ENCODE measurements at regions not wholly inside any gene's neighbourhood (a gene's known extent, or its start where the extent isn't known, plus 50 kb on each side); places are given as distances from the start of the nearest gene placed in this dataset.
"Not testable (repeated sequence)": the region's sequence is repeated elsewhere in the genome, so short reads cannot be mapped to it uniquely, and the experiment has no call there.

GRCh38 chr18:30852980-30853379 lies 189.6 kb downstream of the DSC3 start:
- Histone ChIP-seq H4K20me1 (ENCODE audit: insufficient read depth, poor library complexity, severe bottlenecking) (no peaks in the 10 kb centered on the region), H3K27me3 (no peaks in the 10 kb centered on the region), H3K4me1 (ENCODE audit: insufficient read depth) (no peaks in the 10 kb centered on the region), H3K9me3 (ENCODE audit: low read depth) (no peaks in the 10 kb centered on the region), H3K27ac (no peak overlapping the region), H3K4me3 (no peak overlapping the region), H3K79me2 (no peaks in the 10 kb centered on the region), H3K4me2 (no peak overlapping the region), H2AFZ (no peak overlapping the region), H3K9me2 (replicated peaks; ENCODE audit: insufficient read depth) (no peaks in the 10 kb centered on the region), H3K36me3 (replicated peaks; ENCODE audit: insufficient read depth, low read depth) (no peaks in the 10 kb centered on the region)
- DNase-seq (ENCODE audit: low spot score): no peak
- TF ChIP-seq EZH2phosphoT487 (IDR thresholded peaks at IDR 0.05; ENCODE audit: low read depth, severe bottlenecking, unreplicated experiment) (no peak), CTCF (IDR thresholded peaks at IDR 0.05; ENCODE audit: poor library complexity) (no peak)

GRCh38 chr18:30852541-30852940 lies 190.0 kb downstream of the DSC3 start:
- WGBS (ENCODE audit: low lambda C conversion rate, missing lambda C conversion rate): 84% methylated on average over 2 of the region's 2 CpGs
- Histone ChIP-seq H3K4me2 (no peak overlapping the region), H3K9me2 (replicated peaks; ENCODE audit: insufficient read depth) (no peaks in the 10 kb centered on the region), H3K27me3 (no peaks in the 10 kb centered on the region), H3K27ac (no peak overlapping the region), H3K4me3 (no peak overlapping the region), H3K36me3 (replicated peaks; ENCODE audit: insufficient read depth, low read depth) (no peaks in the 10 kb centered on the region), H2AFZ (no peak overlapping the region), H3K4me1 (ENCODE audit: insufficient read depth) (no peaks in the 10 kb centered on the region), H3K79me2 (no peaks in the 10 kb centered on the region), H4K20me1 (ENCODE audit: insufficient read depth, poor library complexity, severe bottlenecking) (no peaks in the 10 kb centered on the region), H3K9me3 (ENCODE audit: low read depth) (no peaks in the 10 kb centered on the region)
- no peak for DNase-seq (ENCODE audit: low spot score)
- TF ChIP-seq EZH2 (IDR thresholded peaks at IDR 0.05; ENCODE audit: borderline replicate concordance): no peak
- no peak for TF ChIP-seq EZH2phosphoT487 (IDR thresholded peaks at IDR 0.05; ENCODE audit: low read depth, severe bottlenecking, unreplicated experiment)
- TF ChIP-seq CTCF (IDR thresholded peaks at IDR 0.05; ENCODE audit: poor library complexity): no peak

GRCh38 chr18:30839056-30839561 lies 203.4 kb downstream of the DSC3 start:
- DNase-seq (ENCODE audit: low spot score); H3K27me3 ChIP-seq; H3K4me2 ChIP-seq; H3K9me2 ChIP-seq (replicated peaks; ENCODE audit: insufficient read depth); H3K79me2 ChIP-seq; H3K4me1 ChIP-seq (ENCODE audit: insufficient read depth); H2AFZ ChIP-seq; H3K9me3 ChIP-seq (ENCODE audit: low read depth); H3K4me3 ChIP-seq; H4K20me1 ChIP-seq (ENCODE audit: insufficient read depth, poor library complexity, severe bottlenecking); H3K27ac ChIP-seq; H3K36me3 ChIP-seq (replicated peaks; ENCODE audit: insufficient read depth, low read depth): not testable (repeated sequence)
- WGBS (ENCODE audit: low lambda C conversion rate, missing lambda C conversion rate): 97% methylated on average over 14 of the region's 25 CpGs

GRCh38 chr18:30828700-30829099 lies 213.8 kb downstream of the DSC3 start:
- Histone ChIP-seq H3K4me1 (ENCODE audit: insufficient read depth) (no peaks in the 10 kb centered on the region), H3K36me3 (replicated peaks; ENCODE audit: insufficient read depth, low read depth) (no peaks in the 10 kb centered on the region), H3K27ac (no peak overlapping the region), H4K20me1 (ENCODE audit: insufficient read depth, poor library complexity, severe bottlenecking) (no peaks in the 10 kb centered on the region), H3K9me3 (ENCODE audit: low read depth) (no peaks in the 10 kb centered on the region), H3K27me3 (no peaks in the 10 kb centered on the region), H2AFZ (no peak overlapping the region), H3K9me2 (replicated peaks; ENCODE audit: insufficient read depth) (no peaks in the 10 kb centered on the region), H3K4me2 (no peak overlapping the region), H3K4me3 (no peak overlapping the region), H3K79me2 (no peaks in the 10 kb centered on the region)
- TF ChIP-seq EZH2 (IDR thresholded peaks at IDR 0.05; ENCODE audit: borderline replicate concordance): no peak
- no peak for TF ChIP-seq CTCF (IDR thresholded peaks at IDR 0.05; ENCODE audit: poor library complexity)
- no peak for TF ChIP-seq EZH2phosphoT487 (IDR thresholded peaks at IDR 0.05; ENCODE audit: low read depth, severe bottlenecking, unreplicated experiment)
- WGBS (ENCODE audit: low lambda C conversion rate, missing lambda C conversion rate): 60% methylated on average over 2 of the region's 2 CpGs
- DNase-seq (ENCODE audit: low spot score): no peak

Data from hepatocyte (in vitro differentiated cells).